AG09309 (cell line): ENCODE measurements at regions not wholly inside any gene's neighbourhood (a gene's known extent, or its start where the extent isn't known, plus 50 kb on each side); places are given as distances from the start of the nearest gene placed in this dataset.

Source experiments
- DNase-seq: peaks from one replicate; pipeline ENCODE4 v3.0.0-alpha.2; 2010; ENCODE audit warnings: low read depth
- H3K4me3 ChIP-seq: 2 replicates; pipeline ENCODE4 v1.5.1; 2011; ENCODE audit warnings: mild to moderate bottlenecking, low read depth, low read length, moderate library complexity; ENCODE audit not compliant: control insufficient read depth
- CTCF ChIP-seq: IDR thresholded peaks from 2 replicates; pipeline ENCODE4 v1.5.1; 2011; ENCODE audit warnings: mild to moderate bottlenecking, low read depth, low read length, inconsistent platforms; ENCODE audit not compliant: insufficient read depth, control insufficient read depth; ENCODE audit errors: missing control alignments

GRCh38 chr2:6474161-6475140 is 391.3 kb downstream of the CMPK2 start:
- TF ChIP-seq CTCF = no peak
- H3K4me3 ChIP-seq = no peak overlapping the region
- DNase-seq = no peak

- no peak for TF ChIP-seq CTCF
- H3K4me3 ChIP-seq = no peak overlapping the region
- no peak for DNase-seq
Observed at GRCh38 chr2:6475155-6475940, 390.4 kb downstream of the CMPK2 start.

GRCh38 chr2:6480514-6480913 is 385.2 kb downstream of the CMPK2 start:
- no peak overlapping the region for H3K4me3 ChIP-seq
- DNase-seq = no peak
- TF ChIP-seq CTCF = no peak

GRCh38 chr2:6482256-6482655 is 383.5 kb downstream of the CMPK2 start:
- no peak for TF ChIP-seq CTCF

GRCh38 chr2:6487765-6488164 is 377.9 kb downstream of the CMPK2 start:
- DNase-seq = no peak
- no peak overlapping the region for H3K4me3 ChIP-seq
- no peak for TF ChIP-seq CTCF

More at GRCh38 chr2:6482256-6482655, 383.5 kb downstream of the CMPK2 start:
- no peak for DNase-seq
- H3K4me3 ChIP-seq = no peak overlapping the region

- no peak overlapping the region for H3K4me3 ChIP-seq
- DNase-seq = no peak
- no peak for TF ChIP-seq CTCF
Observed at GRCh38 chr2:6492573-6492972, 373.1 kb downstream of the CMPK2 start.
